ENCODE measurements at regions not wholly inside any gene's neighbourhood (a gene's known extent, or its start where the extent isn't known, plus 50 kb on each side); places are given as distances from the start of the nearest gene placed in this dataset.

GRCh38 chr14:101115652-101116051, 212.1 kb upstream of the RTL1 start:
- no peak overlapping the region for H3K27ac ChIP-seq (ENCODE audit: insufficient read depth, low read length)
- intact Hi-C loops (cut with micrococcal nuclease) = no loop called here
- no peaks in the 10 kb centered on the region for H3K4me1 ChIP-seq (ENCODE audit: control insufficient read depth, insufficient read depth, low read length)
- no peak overlapping the region for H3K9ac ChIP-seq (ENCODE audit: low read depth, low read length)
- no peak overlapping the region for H2BK5ac ChIP-seq (ENCODE audit: low read depth, low read length, poor library complexity, severe bottlenecking)
- TF ChIP-seq CHD1 (IDR thresholded peaks at IDR 0.05; ENCODE audit: low read depth, low read length) (no peak), RFX5 (IDR thresholded peaks at IDR 0.05; ENCODE audit: low read depth, low read length) (no peak), ELK1 (IDR thresholded peaks at IDR 0.05; ENCODE audit: borderline replicate concordance, low read depth, low read length) (no peak), RCOR1 (IDR thresholded peaks at IDR 0.05; ENCODE audit: insufficient replicate concordance, low read length) (no peak), SMC3 (IDR thresholded peaks at IDR 0.05; ENCODE audit: low read depth, low read length) (no peak), MAZ (IDR thresholded peaks at IDR 0.05; ENCODE audit: borderline replicate concordance, low read depth, low read length) (no peak), BHLHE40 (IDR thresholded peaks at IDR 0.05; ENCODE audit: low read depth, low read length) (no peak), POLR2A (IDR thresholded peaks at IDR 0.05; ENCODE audit: low read depth, low read length) (no peak), NFE2L2 (IDR thresholded peaks at IDR 0.05; ENCODE audit: low read depth, low read length) (no peak), MAFK (IDR thresholded peaks at IDR 0.05; ENCODE audit: low read depth, low read length) (no peak)
- TF ChIP-seq, protein P1, sequence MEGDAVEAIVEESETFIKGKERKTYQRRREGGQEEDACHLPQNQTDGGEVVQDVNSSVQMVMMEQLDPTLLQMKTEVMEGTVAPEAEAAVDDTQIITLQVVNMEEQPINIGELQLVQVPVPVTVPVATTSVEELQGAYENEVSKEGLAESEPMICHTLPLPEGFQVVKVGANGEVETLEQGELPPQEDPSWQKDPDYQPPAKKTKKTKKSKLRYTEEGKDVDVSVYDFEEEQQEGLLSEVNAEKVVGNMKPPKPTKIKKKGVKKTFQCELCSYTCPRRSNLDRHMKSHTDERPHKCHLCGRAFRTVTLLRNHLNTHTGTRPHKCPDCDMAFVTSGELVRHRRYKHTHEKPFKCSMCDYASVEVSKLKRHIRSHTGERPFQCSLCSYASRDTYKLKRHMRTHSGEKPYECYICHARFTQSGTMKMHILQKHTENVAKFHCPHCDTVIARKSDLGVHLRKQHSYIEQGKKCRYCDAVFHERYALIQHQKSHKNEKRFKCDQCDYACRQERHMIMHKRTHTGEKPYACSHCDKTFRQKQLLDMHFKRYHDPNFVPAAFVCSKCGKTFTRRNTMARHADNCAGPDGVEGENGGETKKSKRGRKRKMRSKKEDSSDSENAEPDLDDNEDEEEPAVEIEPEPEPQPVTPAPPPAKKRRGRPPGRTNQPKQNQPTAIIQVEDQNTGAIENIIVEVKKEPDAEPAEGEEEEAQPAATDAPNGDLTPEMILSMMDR (conservative IDR thresholded peaks at IDR 0.05; ENCODE audit: low read depth, low read length) = no peak
- no TSS peak for BruUV-seq (replicated peaks)
- ATAC-seq (ENCODE audit: low read depth) = no peak
- POLR2A ChIA-PET (ENCODE audit: unreplicated experiment) = no interaction called here
- in situ Hi-C loops (cut with MboI; ENCODE audit: low sequenced_read_pairs) = no loop called here
- no peaks in the 10 kb centered on the region for H3K79me1 ChIP-seq (ENCODE audit: low read depth in 1 of 2, low read length in 2 of 2)
- H4K20me1 ChIP-seq (ENCODE audit: insufficient read depth, low read length) = no peaks in the 10 kb centered on the region
- 81% methylated on average over 4 of the region's 8 CpGs; no CpG with 5 or more reads in 1 of the 2 experiments for WGBS, 2 experiments (ENCODE audit: extremely low coverage in 2 of 2, insufficient read length in 1 of 2)
- CTCF ChIA-PET = no interaction called here
- no peak overlapping the region for H3K18ac ChIP-seq (ENCODE audit: low read depth, low read length)
- dilution Hi-C loops (cut with HindIII; ENCODE audit: low sequenced_read_pairs, unreplicated experiment) = no loop called here
- no peak overlapping the region for H3K14ac ChIP-seq (replicated peaks; ENCODE audit: low read depth, low read length)
- H2AK5ac ChIP-seq (ENCODE audit: low read depth, low read length) = no peak overlapping the region
- H2AK9ac ChIP-seq (replicated peaks; ENCODE audit: low read depth, low read length, poor library complexity) = no peak overlapping the region
- no peak overlapping the region for H3K4me2 ChIP-seq (ENCODE audit: low read depth, low read length)
- H3K9me1 ChIP-seq (ENCODE audit: insufficient read depth, low read length) = no peaks in the 10 kb centered on the region
- H3K56ac ChIP-seq (ENCODE audit: extremely low read depth, insufficient read depth, low read length) = no peak overlapping the region
- no peak overlapping the region for H4K91ac ChIP-seq (ENCODE audit: insufficient read depth, low read depth, low read length)
- no peak overlapping the region for H3K4ac ChIP-seq (ENCODE audit: low read depth, low read length)
- no peak overlapping the region for H3K23ac ChIP-seq (ENCODE audit: low read depth, low read length)
- peaks cover 18% of the 10 kb centered on the region; the same call in 1 of the 2 replicates for H3K27me3 ChIP-seq (ENCODE audit: control insufficient read depth, insufficient read depth, low read length)
- no peak overlapping the region for H4K5ac ChIP-seq (ENCODE audit: low read depth, low read length)
- H2BK120ac ChIP-seq (ENCODE audit: low read depth, low read length) = no peak overlapping the region
- no peak overlapping the region for H2BK20ac ChIP-seq (ENCODE audit: low read depth, low read length)
- no peaks in the 10 kb centered on the region for H3K9me3 ChIP-seq (ENCODE audit: control insufficient read depth, insufficient read depth, low read length)
- H2AFZ ChIP-seq (replicated peaks; ENCODE audit: low read length, poor library complexity) = no peak overlapping the region
- H3K36me3 ChIP-seq (ENCODE audit: control insufficient read depth, insufficient read depth, low read length) = no peaks in the 10 kb centered on the region
- no peak overlapping the region for H2BK15ac ChIP-seq (ENCODE audit: low read depth, low read length)
- H3K4me3 ChIP-seq (ENCODE audit: insufficient read depth, low read depth, low read length) = no peak overlapping the region
- no peak for DNase-seq
- H4K8ac ChIP-seq (ENCODE audit: low read depth in 2 of 2, low read length in 2 of 2) = no peak overlapping the region
